Right cardiac atrium (tissue), 5 donors: ENCODE measurements at regions not wholly inside any gene's neighbourhood (a gene's known extent, or its start where the extent isn't known, plus 50 kb on each side); places are given as distances from the start of the nearest gene placed in this dataset.

Experiments used
- ATAC-seq, 2 donors: fragments of 200-7000 bp; cut with Tn5 transposase; one replicate each; pipeline versions ENCODE4 v1.8.0 to v1.9.1; 2020; ENCODE audit warnings: moderate library complexity in 2 of 2, mild to moderate bottlenecking in 1 of 2
- DNase-seq, 3 donors: peaks; one replicate each; pipeline ENCODE4 v3.0.0-alpha.2; 2020
- H3K27ac ChIP-seq: one replicate; pipeline ENCODE4 v1.5.1; 2013; ENCODE audit warnings: mild to moderate bottlenecking, low read length, control low read depth, moderate library complexity
- H3K27me3 ChIP-seq: one replicate; pipeline ENCODE4 v1.6.1; 2013; ENCODE audit not compliant: control insufficient read depth, insufficient read depth
- H3K4me1 ChIP-seq: one replicate; pipeline ENCODE4 v1.6.1; 2013; ENCODE audit warnings: low read length; ENCODE audit not compliant: control insufficient read depth, insufficient read depth
- H3K4me3 ChIP-seq: one replicate; pipeline ENCODE4 v1.5.1; 2013; ENCODE audit warnings: low read length, control low read depth
- H3K9me3 ChIP-seq: one replicate; pipeline ENCODE4 v1.6.1; 2013; ENCODE audit warnings: low read length; ENCODE audit not compliant: control insufficient read depth
- WGBS: extraction: QIAGEN DNeasy Blood & Tissue Kit; methylation state at CpG from one replicate; pipeline ENCODE4 v1.1.7; 2013; 5-methylcytosine and 5-hydroxymethylcytosine counted together
- intact Hi-C, 4 donors: fragments of 100-400 bp; cut with DNase I; formaldehyde crosslinking; loops; one replicate each; pipeline versions ENCODE4 v1.11.0 to v1.14.0; 2022 to 2023
- donor health status: healthy with polysubstance abuse.
- donor health status: DM: no; HTN: yes; CAD: no.
- donor health status: DM: no; HTN: no; CAD: no.
- donor health status: DM: no; HTN: yes; CAD: no; lungs with severe emphysema.
- donor health status: DM: yes; HTN: yes; CAD: no.

GRCh38 chr4:157882901-157883300 is 289.9 kb downstream of the GASK1B start:
- no peaks in the 10 kb centered on the region for H3K27me3 ChIP-seq
- ATAC-seq, result no peak
- intact Hi-C loops, result no loop called here

GRCh38 chr4:157880761-157881160 is 292.1 kb downstream of the GASK1B start:
- ATAC-seq (no peak), DNase-seq (no peak)
- intact Hi-C loops, result no loop called here
- H3K27ac ChIP-seq, result no peak overlapping the region
- no peaks in the 10 kb centered on the region for H3K9me3 ChIP-seq
- no peak overlapping the region for H3K4me3 ChIP-seq
- 68% methylated on average over 2 of the region's 2 CpGs for WGBS
- no peaks in the 10 kb centered on the region for H3K27me3 ChIP-seq
- no peaks in the 10 kb centered on the region for H3K4me1 ChIP-seq

More at GRCh38 chr4:157882901-157883300, 289.9 kb downstream of the GASK1B start:
- H3K4me3 ChIP-seq, result no peak overlapping the region
- DNase-seq, result no peak
- H3K4me1 ChIP-seq, result no peaks in the 10 kb centered on the region
- H3K27ac ChIP-seq, result no peak overlapping the region
- H3K9me3 ChIP-seq, result no peaks in the 10 kb centered on the region

GRCh38 chr4:157854819-157855218 is 318.0 kb downstream of the GASK1B start:
- no peaks in the 10 kb centered on the region for H3K27me3 ChIP-seq
- no peak overlapping the region for H3K4me3 ChIP-seq
- ATAC-seq, result no peak
- whole genome bisulfite sequencing, result 88% methylated on average over 5 of the region's 5 CpGs
- intact Hi-C loops, result no loop called here
- H3K4me1 ChIP-seq, result no peaks in the 10 kb centered on the region
- no peak overlapping the region for H3K27ac ChIP-seq
- no peak for DNase-seq
- no peaks in the 10 kb centered on the region for H3K9me3 ChIP-seq

- Histone ChIP-seq H3K27ac (no peak overlapping the region), H3K4me3 (no peak overlapping the region), H3K4me1 (no peaks in the 10 kb centered on the region), H3K9me3 (no peaks in the 10 kb centered on the region), H3K27me3 (no peaks in the 10 kb centered on the region)
- DNase-seq (no peak), ATAC-seq (no peak)
- intact Hi-C loops, result no loop called here
Observed at GRCh38 chr4:157840648-157841047, 332.2 kb downstream of the GASK1B start.

- no peaks in the 10 kb centered on the region for H3K4me1 ChIP-seq
- no peak overlapping the region for H3K4me3 ChIP-seq
- no peaks in the 10 kb centered on the region for H3K9me3 ChIP-seq
- H3K27me3 ChIP-seq, result no peaks in the 10 kb centered on the region
- intact Hi-C loops, result no loop called here
- no peak overlapping the region for H3K27ac ChIP-seq
- DNase-seq (no peak), ATAC-seq (no peak)
- WGBS, result 97% methylated on average over 1 of the region's 1 CpG
Observed at GRCh38 chr4:157840034-157840433, 332.8 kb downstream of the GASK1B start.

GRCh38 chr4:157838366-157838765 is 334.5 kb downstream of the GASK1B start:
- 50% methylated on average over 2 of the region's 2 CpGs for WGBS
- no peak for DNase-seq
- no peaks in the 10 kb centered on the region for H3K4me1 ChIP-seq
- intact Hi-C loops, result no loop called here
- H3K9me3 ChIP-seq, result no peaks in the 10 kb centered on the region
- no peak overlapping the region for H3K4me3 ChIP-seq
- H3K27ac ChIP-seq, result no peak overlapping the region
- H3K27me3 ChIP-seq, result no peaks in the 10 kb centered on the region
- no peak for ATAC-seq

GRCh38 chr4:157837071-157837703 is 335.6 kb downstream of the GASK1B start:
- Histone ChIP-seq H3K27ac (no peak overlapping the region), H3K9me3 (no peaks in the 10 kb centered on the region), H3K27me3 (no peaks in the 10 kb centered on the region), H3K4me1 (no peaks in the 10 kb centered on the region), H3K4me3 (no peak overlapping the region)
- intact Hi-C loops, result no loop called here
- DNase-seq, result no peak
- 81% methylated on average over 3 of the region's 3 CpGs for WGBS
- ATAC-seq, result no peak

- no peak overlapping the region for H3K27ac ChIP-seq
- no peak for ATAC-seq
- H3K4me1 ChIP-seq, result no peaks in the 10 kb centered on the region
- DNase-seq, result no peak
- H3K4me3 ChIP-seq, result no peak overlapping the region
- intact Hi-C loops, result no loop called here
- H3K27me3 ChIP-seq, result no peaks in the 10 kb centered on the region
- 84% methylated on average over 1 of the region's 1 CpG for WGBS
- H3K9me3 ChIP-seq, result no peaks in the 10 kb centered on the region
Observed at GRCh38 chr4:157832596-157832995, 340.2 kb downstream of the GASK1B start.

GRCh38 chr4:157824021-157824420 is 348.8 kb downstream of the GASK1B start:
- 95% methylated on average over 8 of the region's 8 CpGs for WGBS
- no peak for ATAC-seq
- intact Hi-C loops, result no loop called here

GRCh38 chr4:157821814-157822213 is 351.0 kb downstream of the GASK1B start:
- ATAC-seq, result no peak

More at GRCh38 chr4:157824021-157824420, 348.8 kb downstream of the GASK1B start:
- H3K4me3 ChIP-seq, result no peak overlapping the region
- no peaks in the 10 kb centered on the region for H3K9me3 ChIP-seq
- DNase-seq, result peak in 2 of 3 donors; percentile 9 to 25
- no peaks in the 10 kb centered on the region for H3K4me1 ChIP-seq
- H3K27ac ChIP-seq, result no peak overlapping the region
- no peaks in the 10 kb centered on the region for H3K27me3 ChIP-seq

GRCh38 chr4:157819693-157820464 is 352.9 kb downstream of the GASK1B start:
- 92% methylated on average over 20 of the region's 20 CpGs for WGBS
- Histone ChIP-seq H3K27me3 (no peaks in the 10 kb centered on the region), H3K4me1 (no peaks in the 10 kb centered on the region), H3K27ac (no peak overlapping the region), H3K9me3 (no peaks in the 10 kb centered on the region), H3K4me3 (no peak overlapping the region)
- intact Hi-C loops, result no loop called here
- ATAC-seq, result no peak
- no peak for DNase-seq

More at GRCh38 chr4:157821814-157822213, 351.0 kb downstream of the GASK1B start:
- Histone ChIP-seq H3K27ac (no peak overlapping the region), H3K4me1 (no peaks in the 10 kb centered on the region), H3K4me3 (no peak overlapping the region), H3K27me3 (no peaks in the 10 kb centered on the region), H3K9me3 (no peaks in the 10 kb centered on the region)
- peak in 2 of 3 donors; percentile 11 to 35 for DNase-seq
- 85% methylated on average over 15 of the region's 15 CpGs for WGBS
- intact Hi-C loops, result no loop called here
